ENCODE measurements at regions not wholly inside any gene's neighbourhood (a gene's known extent, or its start where the extent isn't known, plus 50 kb on each side); places are given as distances from the start of the nearest gene placed in this dataset.
"Not testable (repeated sequence)": the region's sequence is repeated elsewhere in the genome, so short reads cannot be mapped to it uniquely, and the experiment has no call there.

DNA sequence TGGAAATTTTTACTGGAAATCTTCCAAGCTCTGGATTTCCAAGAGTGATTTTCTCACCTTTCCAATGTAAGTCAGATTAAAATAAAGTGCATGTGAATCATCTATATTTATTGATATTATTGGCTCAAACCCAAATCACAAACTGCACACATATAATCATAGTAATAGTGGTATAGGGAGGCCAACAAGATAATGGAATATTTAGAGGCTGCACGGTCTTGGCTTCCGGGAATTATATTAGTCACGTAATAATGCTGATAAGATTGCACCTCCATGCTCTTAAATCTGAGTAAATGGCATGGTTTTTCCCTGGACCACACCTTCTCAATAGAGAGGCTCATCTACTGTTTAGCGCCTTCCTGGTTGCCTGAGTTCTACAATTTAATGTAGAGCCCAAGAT lies 567.1 kb upstream of the NR2F2 start:
- Mint-ChIP-seq H3K27me3 (ENCODE audit: low read depth in 3 of 3) (peaks cover 1 to 3% (median 3%) of the 10 kb centered on the region in 3 donors), H3K27ac (no peak overlapping the region), H3K4me3 (no peak overlapping the region)

DNA sequence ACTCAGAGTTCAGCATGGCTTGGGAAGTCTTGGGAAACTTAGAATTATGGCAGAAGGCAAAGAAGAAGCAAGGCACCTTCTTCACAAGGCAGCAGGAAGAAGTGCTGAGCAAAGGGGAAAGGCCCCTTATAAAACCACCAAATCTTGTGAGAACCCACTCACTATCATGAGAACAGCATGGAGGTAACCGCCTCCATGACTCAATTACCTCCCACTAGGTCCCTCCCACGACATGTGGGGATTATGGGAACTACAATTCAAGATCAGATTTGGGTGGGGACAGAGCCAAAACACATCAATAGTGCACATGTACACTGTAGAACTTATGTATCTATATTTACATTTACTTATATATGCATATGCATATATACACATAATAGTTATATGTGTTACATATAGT lies 565.3 kb upstream of the NR2F2 start:
- Mint-ChIP-seq H3K27ac (no peak overlapping the region), H3K4me3 (no peak overlapping the region), H3K36me3 (no peaks in the 10 kb centered on the region), H3K9me3 (peaks cover 0 to 1% (median 0%) of the 10 kb centered on the region in 6 donors), H3K4me1 (peaks cover 0 to 5% of the 10 kb centered on the region in 2 donors), H3K27me3 (ENCODE audit: low read depth in 3 of 3) (peaks cover 2 to 6% (median 5%) of the 10 kb centered on the region in 3 donors)
- no peak for DNase-seq

More for the DNA sequence above, 567.1 kb upstream of the NR2F2 start:
- Mint-ChIP-seq H3K9me3 (no peaks in the 10 kb centered on the region), H3K4me1 (peaks cover 0 to 5% of the 10 kb centered on the region in 2 donors), H3K36me3 (no peaks in the 10 kb centered on the region)
- DNase-seq = no peak

DNA sequence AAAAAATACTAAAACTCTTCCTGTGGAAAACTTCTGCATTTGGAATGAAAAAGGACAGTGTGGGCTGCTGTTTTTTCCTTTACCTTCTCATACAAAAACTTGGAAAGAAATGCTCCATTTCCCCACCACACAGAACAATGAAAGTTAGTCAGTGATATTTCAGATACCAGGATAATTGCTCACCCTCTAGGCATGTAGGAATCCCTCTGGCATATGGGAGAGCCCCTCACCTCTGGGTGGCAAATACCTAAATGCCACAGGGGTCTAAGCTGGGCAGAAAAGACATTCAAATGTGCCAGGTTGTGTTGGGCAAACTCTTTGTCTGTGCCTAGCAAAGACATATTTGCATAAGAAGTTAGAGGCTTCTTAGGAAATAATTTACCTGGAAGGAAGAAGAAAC lies 560.3 kb upstream of the NR2F2 start:
- H3K4me1 Mint-ChIP-seq = no peaks in the 10 kb centered on the region
- no peak overlapping the region for H3K27ac Mint-ChIP-seq
- DNase-seq = no peak
- H3K27me3 Mint-ChIP-seq (ENCODE audit: low read depth in 3 of 3) = peaks cover 6 to 11% (median 6%) of the 10 kb centered on the region in 3 donors
- peaks cover 0 to 3% (median 0%) of the 10 kb centered on the region in 6 donors for H3K9me3 Mint-ChIP-seq
- H3K4me3 Mint-ChIP-seq = no peak overlapping the region
- peaks cover 0 to 3% (median 3%) of the 10 kb centered on the region in 3 donors for H3K36me3 Mint-ChIP-seq

DNA sequence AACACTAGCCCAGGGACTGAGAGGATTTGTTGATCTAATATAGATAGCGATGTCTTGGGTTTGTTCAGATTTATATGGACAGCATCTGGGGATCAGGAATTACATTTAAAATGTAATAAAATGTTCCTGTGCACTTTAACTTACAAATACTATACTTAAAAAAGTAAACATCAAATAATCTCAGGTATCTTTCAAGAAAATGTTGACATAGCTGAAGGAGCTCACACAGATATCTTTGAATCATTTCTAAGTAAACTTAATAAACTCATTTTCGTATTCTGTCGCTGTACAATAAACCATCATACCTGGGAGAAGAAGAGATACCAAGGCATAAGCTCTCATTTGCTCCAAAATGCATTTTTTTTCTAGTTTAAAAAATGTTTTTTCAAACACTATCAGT lies 557.5 kb upstream of the NR2F2 start:
- Mint-ChIP-seq H3K27ac (no peak overlapping the region), H3K4me3 (no peak overlapping the region), H3K27me3 (ENCODE audit: low read depth in 3 of 3) (peaks cover 6 to 11% (median 8%) of the 10 kb centered on the region in 3 donors), H3K4me1 (no peaks in the 10 kb centered on the region), H3K9me3 (peaks cover 0 to 3% (median 0%) of the 10 kb centered on the region in 6 donors), H3K36me3 (peaks cover 0 to 3% (median 3%) of the 10 kb centered on the region in 3 donors)
- no peak for DNase-seq

DNA sequence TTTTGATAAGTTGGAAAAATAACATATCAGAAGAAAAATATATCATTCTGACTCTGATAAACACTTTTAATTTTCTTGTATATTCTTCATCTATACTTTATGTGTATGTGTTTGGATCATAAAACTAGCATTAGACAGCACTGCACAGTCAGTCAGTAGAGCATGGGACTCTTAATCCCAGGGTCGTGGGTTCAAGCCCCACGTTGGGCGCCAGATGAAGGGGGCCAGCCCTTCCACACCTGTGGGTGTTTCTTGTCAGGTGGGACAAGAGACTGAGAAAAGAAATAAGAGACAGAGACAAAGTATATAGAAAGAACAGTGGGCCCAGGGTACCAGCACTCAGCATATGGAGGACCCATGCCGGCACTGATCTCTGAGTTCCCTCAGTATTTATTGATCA lies 546.0 kb upstream of the NR2F2 start:
- H3K27ac Mint-ChIP-seq = no peak overlapping the region
- no peak for DNase-seq

DNA sequence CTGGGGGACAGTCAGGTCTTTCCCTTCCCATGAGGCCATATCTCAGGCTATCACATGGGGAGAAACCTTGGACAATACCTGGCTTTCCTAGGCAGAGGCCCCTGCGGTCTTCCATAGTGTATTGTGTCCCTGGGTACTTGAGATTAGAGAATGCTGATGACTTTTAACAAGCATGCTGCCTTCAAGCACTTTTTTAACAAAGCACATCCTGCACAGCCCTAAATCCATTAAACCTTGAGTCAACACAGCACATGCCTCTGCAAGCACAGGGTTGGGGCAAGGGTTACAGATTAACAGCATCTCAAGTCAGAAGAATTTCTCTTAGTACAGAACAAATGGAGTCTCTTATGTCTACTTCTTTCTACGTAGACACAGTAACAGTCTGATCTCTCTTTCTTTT lies 545.2 kb upstream of the NR2F2 start:
- not testable (repeated sequence) for DNase-seq, H3K4me1 Mint-ChIP-seq, H3K27ac Mint-ChIP-seq, H3K4me3 Mint-ChIP-seq
- H3K36me3 Mint-ChIP-seq = peaks cover 27 to 30% (median 28%) of the 10 kb centered on the region in 3 donors
- peaks cover 43 to 66% (median 50%) of the 10 kb centered on the region in 6 donors for H3K9me3 Mint-ChIP-seq
- peaks cover 0 to 14% (median 4%) of the 10 kb centered on the region in 3 donors for H3K27me3 Mint-ChIP-seq (ENCODE audit: low read depth in 3 of 3)

More for the DNA sequence above, 546.0 kb upstream of the NR2F2 start:
- Mint-ChIP-seq H3K9me3 (peaks cover 43 to 66% (median 50%) of the 10 kb centered on the region in 6 donors), H3K4me3 (no peak overlapping the region), H3K27me3 (ENCODE audit: low read depth in 3 of 3) (peaks cover 0 to 14% (median 4%) of the 10 kb centered on the region in 3 donors), H3K4me1 (no peaks in the 10 kb centered on the region), H3K36me3 (peaks cover 23 to 30% (median 28%) of the 10 kb centered on the region in 3 donors)

DNA sequence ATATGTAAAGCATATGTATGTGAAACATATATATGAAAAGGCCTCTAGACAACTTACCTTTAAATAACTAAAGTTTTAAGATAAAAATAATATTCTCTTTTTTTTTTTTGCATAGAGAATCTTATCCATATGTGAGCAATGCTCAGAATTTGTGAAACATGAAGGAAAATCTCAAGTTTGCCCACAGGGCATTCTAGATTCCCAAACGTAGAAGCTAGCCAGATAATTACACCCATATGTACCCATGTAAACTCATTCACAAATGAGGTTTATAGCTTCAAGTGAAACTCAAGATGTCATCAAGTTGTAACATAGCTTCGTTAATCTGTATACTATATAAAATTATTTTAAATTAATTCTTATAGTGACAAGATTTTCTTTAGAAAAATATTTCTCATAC lies 537.3 kb upstream of the NR2F2 start:
- no peak for DNase-seq
- Mint-ChIP-seq H3K27me3 (ENCODE audit: low read depth in 3 of 3) (peaks cover 2 to 7% (median 2%) of the 10 kb centered on the region in 3 donors), H3K4me3 (no peak overlapping the region), H3K4me1 (no peaks in the 10 kb centered on the region), H3K27ac (no peak overlapping the region), H3K9me3 (no peaks in the 10 kb centered on the region), H3K36me3 (peaks cover 0 to 9% (median 6%) of the 10 kb centered on the region in 3 donors)

DNA sequence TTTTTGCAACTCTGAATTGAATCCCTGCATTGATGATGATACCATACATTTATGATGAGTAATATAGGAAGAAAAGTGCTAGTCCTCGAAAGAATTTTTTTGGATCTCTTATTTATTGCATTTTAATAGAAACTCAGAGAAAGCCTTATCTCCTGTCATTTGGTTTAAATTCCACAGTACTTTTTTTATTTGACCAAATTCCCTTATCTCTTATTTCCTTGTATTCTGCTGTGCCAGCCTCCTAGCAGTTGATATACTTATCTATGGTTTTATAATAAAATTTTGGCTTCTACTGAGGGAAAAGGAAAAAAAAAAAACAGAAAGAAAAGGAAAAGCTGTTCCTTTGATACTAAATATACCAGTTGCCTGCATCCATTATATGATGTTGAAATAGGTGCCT lies 535.1 kb upstream of the NR2F2 start:
- H3K27ac Mint-ChIP-seq = no peak overlapping the region
- H3K9me3 Mint-ChIP-seq = peaks cover 0 to under 1% (median 0%) of the 10 kb centered on the region in 6 donors
- DNase-seq = no peak
- H3K4me1 Mint-ChIP-seq = no peaks in the 10 kb centered on the region
- peaks cover 0 to 9% (median under 1%) of the 10 kb centered on the region in 3 donors for H3K36me3 Mint-ChIP-seq
- H3K4me3 Mint-ChIP-seq = no peak overlapping the region
- peaks cover 2 to 7% (median 2%) of the 10 kb centered on the region in 3 donors for H3K27me3 Mint-ChIP-seq (ENCODE audit: low read depth in 3 of 3)

DNA sequence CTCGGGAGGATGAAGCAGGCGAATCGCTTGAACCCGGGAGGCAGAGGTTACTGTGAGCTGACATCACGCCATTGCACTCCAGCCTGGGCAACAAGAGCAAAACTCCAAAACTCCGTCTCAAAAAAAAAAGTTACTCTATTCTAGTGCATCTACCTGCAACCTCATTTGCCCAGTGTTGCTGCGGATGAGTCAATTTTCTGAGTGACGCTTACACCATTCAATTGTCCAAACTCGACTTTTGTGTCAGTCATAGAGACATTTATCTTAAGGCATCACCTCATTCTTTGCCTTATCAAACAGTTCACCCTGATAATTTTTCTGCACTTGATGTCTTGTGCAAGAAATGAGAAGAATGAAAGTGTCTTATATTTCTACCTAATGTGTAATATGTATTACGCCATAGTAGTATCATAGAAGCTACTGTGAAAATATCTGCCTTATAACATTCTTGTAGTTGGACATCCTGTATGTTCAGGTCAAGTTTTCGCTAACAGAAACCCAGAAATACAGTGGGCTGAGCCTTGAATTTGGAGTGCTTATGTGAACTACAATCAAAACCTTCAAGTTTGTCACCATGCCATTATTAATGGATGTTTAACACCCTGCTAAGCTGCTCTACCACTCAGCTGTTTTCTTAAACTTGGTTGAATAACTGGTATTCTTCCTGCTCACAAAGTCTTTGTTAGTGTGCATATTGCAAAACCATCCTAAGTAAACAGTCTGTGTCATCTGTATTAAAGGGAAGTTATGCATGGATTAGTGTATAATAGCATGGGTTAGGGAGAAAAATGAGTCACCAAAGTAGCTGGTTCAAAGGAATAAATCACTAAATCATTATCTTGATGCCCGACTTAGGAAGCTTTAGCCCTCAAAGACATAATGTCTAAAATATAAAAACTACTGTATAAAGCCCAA lies 531.0 kb upstream of the NR2F2 start:
- DNase-seq = no peak
- peaks cover 0 to 5% (median 0%) of the 10 kb centered on the region in 6 donors for H3K9me3 Mint-ChIP-seq
- peaks cover 0 to 10% (median 3%) of the 10 kb centered on the region in 3 donors for H3K36me3 Mint-ChIP-seq
- H3K27me3 Mint-ChIP-seq (ENCODE audit: low read depth in 3 of 3) = peaks cover 0 to 3% (median 0%) of the 10 kb centered on the region in 3 donors
- no peak overlapping the region for H3K4me3 Mint-ChIP-seq
- H3K27ac Mint-ChIP-seq = no peak overlapping the region
- H3K4me1 Mint-ChIP-seq = peaks cover 16 to 19% of the 10 kb centered on the region in 2 donors

DNA sequence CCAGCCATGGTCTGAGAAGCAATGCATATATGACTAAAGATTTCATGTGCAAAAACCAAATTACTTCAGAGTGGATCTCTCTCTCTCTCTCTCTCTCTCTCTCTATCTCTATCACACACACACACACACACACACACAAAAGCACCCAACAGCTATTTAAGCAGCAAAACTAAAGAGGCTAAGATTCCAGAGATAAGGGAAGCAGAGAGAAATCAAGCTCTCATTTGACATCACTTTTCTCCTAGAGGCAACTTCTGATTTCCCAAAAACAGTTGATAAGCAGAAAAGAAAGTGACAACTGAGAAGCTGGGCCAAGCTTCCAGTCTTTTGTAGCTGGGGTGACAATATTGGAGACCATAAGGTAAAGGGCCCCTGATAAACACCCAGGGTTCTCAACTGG lies 526.0 kb upstream of the NR2F2 start:
- Mint-ChIP-seq H3K9me3 (peaks cover 0 to 5% (median 0%) of the 10 kb centered on the region in 6 donors), H3K36me3 (peaks cover 0 to 12% (median 3%) of the 10 kb centered on the region in 3 donors), H3K27ac (peak overlapping the region in 4 of 6 donors; percentile 2 to 9 (median 5)), H3K27me3 (ENCODE audit: low read depth in 3 of 3) (no peaks in the 10 kb centered on the region), H3K4me1 (peaks cover 17 to 21% of the 10 kb centered on the region in 2 donors), H3K4me3 (peak overlapping the region in 2 of 5 donors; percentile 41 to 64)
- no peak for DNase-seq

DNA sequence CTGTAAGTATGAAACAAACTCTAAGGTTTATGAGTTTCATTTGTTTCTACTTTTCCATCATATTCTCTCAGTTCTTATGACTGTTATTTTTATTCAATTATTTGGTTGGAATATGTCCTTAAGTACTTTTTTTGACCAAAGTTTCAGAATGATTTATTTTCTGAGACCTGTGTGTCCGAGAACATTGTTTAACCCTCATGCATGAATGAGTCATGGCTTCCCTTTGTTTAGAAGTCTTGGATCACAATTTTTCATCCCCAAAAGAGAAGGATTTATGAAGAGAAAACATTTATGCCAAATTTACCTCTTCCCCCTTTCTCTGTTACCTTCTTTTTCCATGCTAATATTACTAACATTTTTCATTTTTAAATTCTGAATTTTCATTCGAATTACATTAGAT lies 518.0 kb upstream of the NR2F2 start:
- H3K36me3 Mint-ChIP-seq = peaks cover 0 to 12% (median 4%) of the 10 kb centered on the region in 3 donors
- H3K4me1 Mint-ChIP-seq = no peaks in the 10 kb centered on the region
- H3K9me3 Mint-ChIP-seq = peaks cover 0 to 2% (median 0%) of the 10 kb centered on the region in 6 donors
- H3K27me3 Mint-ChIP-seq (ENCODE audit: low read depth in 3 of 3) = peaks cover 0 to 7% (median 3%) of the 10 kb centered on the region in 3 donors
- H3K27ac Mint-ChIP-seq = no peak overlapping the region
- DNase-seq = no peak
- H3K4me3 Mint-ChIP-seq = no peak overlapping the region

DNA sequence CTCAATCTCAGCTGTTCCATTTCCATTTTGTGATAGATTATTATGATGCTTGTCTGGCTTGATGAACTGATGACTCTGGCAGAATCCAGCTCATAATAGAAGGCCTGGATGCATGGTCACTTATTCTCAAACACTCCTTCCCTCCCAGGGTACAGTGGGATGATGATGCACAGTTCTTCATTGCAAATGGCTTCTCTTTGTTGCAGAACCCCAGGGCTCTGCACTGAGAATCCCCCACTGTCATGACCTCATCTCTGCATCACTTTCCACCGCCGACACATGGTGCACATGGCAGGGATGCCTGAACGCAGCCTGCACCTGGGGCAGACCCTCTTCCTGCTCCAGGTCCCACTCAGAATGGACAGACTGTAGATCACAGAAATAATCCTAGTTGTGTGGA lies 515.6 kb upstream of the NR2F2 start:
- Mint-ChIP-seq H3K4me3 (no peak overlapping the region), H3K9me3 (peaks cover 0 to 2% (median 0%) of the 10 kb centered on the region in 6 donors), H3K36me3 (peaks cover 0 to 12% (median 4%) of the 10 kb centered on the region in 3 donors), H3K27me3 (ENCODE audit: low read depth in 3 of 3) (peaks cover 0 to 7% (median 3%) of the 10 kb centered on the region in 3 donors), H3K27ac (no peak overlapping the region), H3K4me1 (no peaks in the 10 kb centered on the region)
- no peak for DNase-seq

DNA sequence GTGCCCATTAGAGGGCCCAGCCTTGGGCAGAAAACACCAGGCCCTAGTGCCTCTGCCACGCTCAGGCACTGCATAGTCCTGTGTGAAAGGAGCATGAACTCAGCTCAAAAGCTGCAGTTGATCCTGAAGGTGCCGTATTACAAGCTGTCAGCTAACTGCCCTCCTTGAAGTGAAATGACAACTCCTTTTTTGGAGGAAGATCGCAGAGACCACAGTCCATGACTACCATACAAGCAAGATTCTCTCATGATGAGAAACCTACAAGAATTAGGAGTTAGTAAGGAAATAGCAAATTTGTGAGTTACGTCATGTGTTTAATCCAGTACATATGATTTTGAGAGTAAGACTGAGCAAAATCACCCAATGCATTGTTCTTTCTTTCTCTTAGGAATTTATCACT lies 513.9 kb upstream of the NR2F2 start:
- peaks cover 0 to 7% (median 3%) of the 10 kb centered on the region in 3 donors for H3K27me3 Mint-ChIP-seq (ENCODE audit: low read depth in 3 of 3)
- peaks cover 0 to 2% (median 0%) of the 10 kb centered on the region in 6 donors for H3K9me3 Mint-ChIP-seq

DNA sequence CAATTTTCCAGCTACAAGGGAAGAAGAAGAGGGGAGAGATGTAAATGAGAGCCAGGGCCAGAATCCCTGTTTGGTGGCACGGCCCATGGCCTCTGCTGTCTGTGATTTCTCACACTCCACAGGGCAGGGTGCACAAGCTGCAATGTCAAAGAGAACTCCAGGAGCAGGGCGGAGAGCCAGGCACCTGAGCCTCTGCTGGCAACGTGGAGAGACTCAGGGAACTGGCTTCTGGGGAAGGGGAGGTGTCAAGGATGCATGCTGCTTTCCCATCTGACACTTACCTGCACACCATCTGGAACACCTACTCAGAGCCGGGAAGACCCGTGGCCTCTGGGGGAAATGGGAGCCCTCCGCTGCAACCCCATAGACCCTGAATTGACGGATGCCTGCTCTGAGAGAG lies 507.5 kb upstream of the NR2F2 start:
- no peaks in the 10 kb centered on the region for H3K9me3 Mint-ChIP-seq
- H3K4me3 Mint-ChIP-seq = no peak overlapping the region
- peaks cover 0 to 1% (median 0%) of the 10 kb centered on the region in 3 donors for H3K27me3 Mint-ChIP-seq (ENCODE audit: low read depth in 3 of 3)
- peaks cover 0 to 9% (median 0%) of the 10 kb centered on the region in 3 donors for H3K36me3 Mint-ChIP-seq
- no peak for DNase-seq
- no peak overlapping the region for H3K27ac Mint-ChIP-seq
- no peaks in the 10 kb centered on the region for H3K4me1 Mint-ChIP-seq

More for the DNA sequence above, 513.9 kb upstream of the NR2F2 start:
- no peaks in the 10 kb centered on the region for H3K4me1 Mint-ChIP-seq
- H3K27ac Mint-ChIP-seq = no peak overlapping the region
- H3K4me3 Mint-ChIP-seq = no peak overlapping the region
- no peak for DNase-seq
- H3K36me3 Mint-ChIP-seq = peaks cover 0 to 14% (median 4%) of the 10 kb centered on the region in 3 donors

All from immature natural killer cell (primary cell).